Prostate gland (tissue), 2 donors: ENCODE measurements at regions not wholly inside any gene's neighbourhood (a gene's known extent, or its start where the extent isn't known, plus 50 kb on each side); places are given as distances from the start of the nearest gene placed in this dataset.

ENCODE experiments used
- DNase-seq: peaks from one replicate; pipeline ENCODE4 v3.0.0-alpha.2; 2019; ENCODE audit warnings: low spot score
- H3K27ac ChIP-seq, 2 donors: fragments of 200-600 bp; sonication (generic); 2 replicates each; pipeline ENCODE4 v1.5.1; 2017 to 2019
- H3K27me3 ChIP-seq: fragments of 200-600 bp; sonication (generic); replicated peaks from 2 replicates; pipeline ENCODE4 v1.5.1; 2019; ENCODE audit not compliant: insufficient read depth
- H3K36me3 ChIP-seq, 2 donors: fragments of 200-600 bp; sonication (generic); 1 replicate in 1 of 2; 2 replicates in 1 of 2; pipeline versions ENCODE4 v1.5.1 to v1.8.1; 2017 to 2019
- H3K4me1 ChIP-seq: fragments of 200-600 bp; sonication (generic); replicated peaks from 2 replicates; pipeline ENCODE4 v1.5.1; 2019
- H3K4me3 ChIP-seq, 2 donors: fragments of 200-600 bp; sonication (generic); 2 replicates each; pipeline ENCODE4 v1.5.1; 2017 to 2019
- H3K9me3 ChIP-seq: fragments of 200-600 bp; sonication (generic); 2 replicates; pipeline ENCODE4 v1.5.1; 2017
- CTCF ChIP-seq, 4 experiments: fragments of 200-600 bp in 2 of 4; fragments of 450-650 bp in 2 of 4; sonication (generic) in 2 of 4; IDR thresholded peaks; 1 replicate in 3 of 4; 2 replicates in 1 of 4; pipeline ENCODE4 v1.5.1; 2016 to 2019; ENCODE audit warnings: antibody characterized with exemption in 4 of 4, mild to moderate bottlenecking in 2 of 4, moderate library complexity in 2 of 4
- POLR2A ChIP-seq: fragments of 450-650 bp; IDR thresholded peaks from one replicate; pipeline ENCODE4 v1.6.1; 2016; ENCODE audit warnings: antibody characterized with exemption, mild to moderate bottlenecking
- POLR2AphosphoS5 ChIP-seq: sonication (generic); formaldehyde crosslinking; IDR thresholded peaks from one replicate; pipeline ENCODE4 v1.6.1; 2017; ENCODE audit warnings: antibody characterized with exemption
- WGBS: methylation state at CpG from one replicate; pipeline ENCODE4 v1.1.5; 2018; 5-methylcytosine and 5-hydroxymethylcytosine counted together
- intact Hi-C: fragments of 100-400 bp; cut with DNase I; formaldehyde crosslinking; loops from one replicate; pipeline ENCODE4 v1.14.2; 2022

- Histone ChIP-seq H3K4me1 (no peaks in the 10 kb centered on the region), H3K27ac (no peak overlapping the region), H3K9me3 (no peaks in the 10 kb centered on the region), H3K36me3 (no peaks in the 10 kb centered on the region), H3K27me3 (no peaks in the 10 kb centered on the region), H3K4me3 (no peak overlapping the region)
- WGBS: 97% methylated on average over 3 of the region's 3 CpGs
- intact Hi-C loops: no loop called here
- TF ChIP-seq POLR2A (no peak), POLR2AphosphoS5 (no peak), CTCF (IDR thresholded peaks at IDR 0.05) (no peak)
- DNase-seq: no peak
Measured at GRCh38 chr15:77844798-77845446, 212.2 kb upstream of the LINGO1 start.

DNA sequence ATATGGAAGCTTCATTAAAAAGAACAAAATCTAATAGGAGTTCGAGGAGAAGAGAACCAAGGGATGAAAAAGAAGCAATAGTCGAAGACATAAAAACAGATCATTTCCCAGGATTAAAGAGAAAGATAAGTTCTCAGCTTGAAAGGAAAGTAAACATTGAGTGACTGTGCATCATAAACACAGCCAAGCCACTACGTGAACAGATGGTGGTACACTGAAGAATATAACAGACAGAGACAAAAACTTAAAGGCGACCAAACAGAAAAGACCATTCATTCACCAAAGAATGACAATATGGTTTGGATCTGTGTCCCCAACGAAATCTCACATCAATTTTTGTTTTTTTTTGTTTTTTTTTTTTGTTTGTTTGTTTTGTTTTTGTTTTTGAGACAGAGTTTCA is 210.8 kb upstream of the LINGO1 start:
- Histone ChIP-seq H3K9me3 (no peaks in the 10 kb centered on the region), H3K4me3 (no peak overlapping the region), H3K27me3 (no peaks in the 10 kb centered on the region), H3K27ac (no peak overlapping the region), H3K4me1 (no peaks in the 10 kb centered on the region), H3K36me3 (no peaks in the 10 kb centered on the region)
- intact Hi-C loops: no loop called here
- no peak for DNase-seq
- TF ChIP-seq POLR2AphosphoS5 (no peak), POLR2A (no peak), CTCF (IDR thresholded peaks at IDR 0.05) (no peak)
- 48% methylated on average over 5 of the region's 5 CpGs for WGBS

- no peak for TF ChIP-seq POLR2AphosphoS5
- no peak for TF ChIP-seq CTCF (IDR thresholded peaks at IDR 0.05)
- no peak for TF ChIP-seq POLR2A
- no peak overlapping the region for H3K4me3 ChIP-seq
- WGBS: 55% methylated on average over 11 of the region's 11 CpGs
- no peaks in the 10 kb centered on the region for H3K4me1 ChIP-seq
- no peak overlapping the region for H3K27ac ChIP-seq
- H3K27me3 ChIP-seq: no peaks in the 10 kb centered on the region
- no peaks in the 10 kb centered on the region for H3K36me3 ChIP-seq
- intact Hi-C loops: no loop called here
- no peaks in the 10 kb centered on the region for H3K9me3 ChIP-seq
- DNase-seq: no peak
Measured at GRCh38 chr15:77840991-77841775, 208.5 kb upstream of the LINGO1 start.

DNA sequence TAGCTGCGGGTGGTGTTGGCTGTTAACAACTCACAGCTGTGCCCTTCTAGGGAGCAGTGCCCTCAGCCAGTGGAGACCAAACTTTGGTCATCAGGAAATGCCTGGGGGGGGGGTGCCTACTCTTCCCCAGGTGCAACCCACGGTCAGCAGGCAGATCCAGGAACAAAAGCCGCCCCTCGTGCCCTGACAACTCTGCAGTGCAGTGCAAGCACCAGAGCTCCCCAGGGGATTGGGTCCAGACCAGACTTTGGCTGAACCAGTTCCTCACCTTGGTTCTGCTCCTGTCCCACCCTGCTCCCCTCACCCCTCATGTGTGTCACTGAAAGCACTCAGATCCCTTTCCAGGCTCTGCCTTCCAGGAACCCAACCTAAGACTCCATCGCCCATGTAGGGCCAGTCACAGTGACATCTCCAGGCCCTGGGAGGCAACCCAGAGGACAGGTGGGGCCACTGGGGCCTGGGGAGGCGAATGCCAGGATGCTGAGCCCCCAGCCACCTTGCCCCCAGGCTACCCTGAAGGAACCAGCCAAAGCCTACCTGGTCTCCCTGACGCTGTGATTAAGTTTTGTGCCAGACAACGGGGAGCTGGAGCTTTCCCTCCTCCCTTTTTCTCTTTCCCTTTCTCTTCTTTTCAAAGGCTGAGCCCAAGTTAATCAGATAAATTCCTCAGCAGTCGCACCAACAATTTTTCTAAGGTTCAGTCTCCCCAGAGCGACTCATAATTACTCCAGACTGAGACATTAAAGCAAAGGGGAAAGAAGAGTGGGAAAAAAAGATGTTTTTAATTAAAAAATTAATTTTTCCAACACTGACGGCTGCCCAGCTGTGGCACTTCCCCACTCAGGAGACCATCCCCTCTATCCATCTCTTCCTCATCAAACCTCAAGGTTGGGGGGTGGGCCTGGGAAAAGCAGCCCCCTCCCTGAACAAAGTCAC is 207.5 kb upstream of the LINGO1 start:
- Histone ChIP-seq H3K4me1 (no peaks in the 10 kb centered on the region), H3K36me3 (no peaks in the 10 kb centered on the region), H3K4me3 (no peak overlapping the region), H3K27me3 (no peaks in the 10 kb centered on the region), H3K9me3 (no peaks in the 10 kb centered on the region), H3K27ac (no peak overlapping the region)
- no peak for DNase-seq
- WGBS: 69% methylated on average over 11 of the region's 11 CpGs
- intact Hi-C loops: no loop called here
- TF ChIP-seq POLR2AphosphoS5 (no peak), CTCF (IDR thresholded peaks at IDR 0.05) (no peak), POLR2A (no peak)
